ENCODE measurements at regions not wholly inside any gene's neighbourhood (a gene's known extent, or its start where the extent isn't known, plus 50 kb on each side); places are given as distances from the start of the nearest gene placed in this dataset.

GRCh38 chr16:86203557-86204275 is 304.8 kb downstream of the IRF8 start:
- DNase-seq: no peak

- no peak for DNase-seq
These were observed 304.6 kb upstream of the FOXF1 start for GRCh38 chr16:86205521-86206245.

GRCh38 chr16:86207350-86207749 is 303.0 kb upstream of the FOXF1 start:
- no peak for DNase-seq

- DNase-seq: no peak
These were observed 301.1 kb upstream of the FOXF1 start for GRCh38 chr16:86209202-86209601.

GRCh38 chr16:86210403-86211193 is 299.7 kb upstream of the FOXF1 start:
- DNase-seq: no peak

GRCh38 chr16:86211265-86211664 is 299.1 kb upstream of the FOXF1 start:
- no peak for DNase-seq

GRCh38 chr16:86211800-86212199 is 298.5 kb upstream of the FOXF1 start:
- no peak for DNase-seq

GRCh38 chr16:86212706-86213436 is 297.5 kb upstream of the FOXF1 start:
- DNase-seq: no peak

- no peak for DNase-seq
These were observed 296.7 kb upstream of the FOXF1 start for GRCh38 chr16:86213437-86214205.

GRCh38 chr16:86214326-86215232 is 295.7 kb upstream of the FOXF1 start:
- no peak for DNase-seq

- DNase-seq: no peak
These were observed 294.9 kb upstream of the FOXF1 start for GRCh38 chr16:86215233-86215978.

GRCh38 chr16:86215979-86216585 is 294.2 kb upstream of the FOXF1 start:
- DNase-seq: no peak

- DNase-seq: no peak
These were observed 293.7 kb upstream of the FOXF1 start for GRCh38 chr16:86216591-86216990.

- DNase-seq: no peak
These were observed 293.1 kb upstream of the FOXF1 start for GRCh38 chr16:86217001-86217890.

- no peak for DNase-seq
These were observed 292.4 kb upstream of the FOXF1 start for GRCh38 chr16:86217891-86218270.

GRCh38 chr16:86218479-86219170 is 291.7 kb upstream of the FOXF1 start:
- no peak for DNase-seq

- no peak for DNase-seq
These were observed 290.5 kb upstream of the FOXF1 start for GRCh38 chr16:86219655-86220445.

Measured in fibroblast of skin of right quadriceps (primary cell).